ENCODE measurements at regions not wholly inside any gene's neighbourhood (a gene's known extent, or its start where the extent isn't known, plus 50 kb on each side); places are given as distances from the start of the nearest gene placed in this dataset.

DNA sequence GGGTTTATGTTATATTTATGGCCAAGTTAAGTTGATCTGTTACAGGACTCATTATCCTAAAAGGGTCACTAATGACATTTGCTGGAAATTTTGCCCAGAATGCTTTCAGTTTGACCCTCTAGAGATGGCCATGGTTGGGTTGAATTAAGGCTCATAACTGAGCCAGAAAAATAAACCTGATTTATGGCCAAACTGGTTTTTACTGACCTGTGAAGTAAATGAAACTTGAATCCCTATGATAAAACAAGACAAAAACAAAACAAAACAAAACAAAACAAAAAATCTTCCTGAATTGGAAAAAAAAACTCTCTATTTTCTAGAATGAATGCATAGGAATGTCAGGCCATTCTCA lies 72.5 kb upstream of the CLDN14 start:
- TF ChIP-seq, protein P1, sequence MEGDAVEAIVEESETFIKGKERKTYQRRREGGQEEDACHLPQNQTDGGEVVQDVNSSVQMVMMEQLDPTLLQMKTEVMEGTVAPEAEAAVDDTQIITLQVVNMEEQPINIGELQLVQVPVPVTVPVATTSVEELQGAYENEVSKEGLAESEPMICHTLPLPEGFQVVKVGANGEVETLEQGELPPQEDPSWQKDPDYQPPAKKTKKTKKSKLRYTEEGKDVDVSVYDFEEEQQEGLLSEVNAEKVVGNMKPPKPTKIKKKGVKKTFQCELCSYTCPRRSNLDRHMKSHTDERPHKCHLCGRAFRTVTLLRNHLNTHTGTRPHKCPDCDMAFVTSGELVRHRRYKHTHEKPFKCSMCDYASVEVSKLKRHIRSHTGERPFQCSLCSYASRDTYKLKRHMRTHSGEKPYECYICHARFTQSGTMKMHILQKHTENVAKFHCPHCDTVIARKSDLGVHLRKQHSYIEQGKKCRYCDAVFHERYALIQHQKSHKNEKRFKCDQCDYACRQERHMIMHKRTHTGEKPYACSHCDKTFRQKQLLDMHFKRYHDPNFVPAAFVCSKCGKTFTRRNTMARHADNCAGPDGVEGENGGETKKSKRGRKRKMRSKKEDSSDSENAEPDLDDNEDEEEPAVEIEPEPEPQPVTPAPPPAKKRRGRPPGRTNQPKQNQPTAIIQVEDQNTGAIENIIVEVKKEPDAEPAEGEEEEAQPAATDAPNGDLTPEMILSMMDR (IDR thresholded peaks at IDR 0.05): no peak

DNA sequence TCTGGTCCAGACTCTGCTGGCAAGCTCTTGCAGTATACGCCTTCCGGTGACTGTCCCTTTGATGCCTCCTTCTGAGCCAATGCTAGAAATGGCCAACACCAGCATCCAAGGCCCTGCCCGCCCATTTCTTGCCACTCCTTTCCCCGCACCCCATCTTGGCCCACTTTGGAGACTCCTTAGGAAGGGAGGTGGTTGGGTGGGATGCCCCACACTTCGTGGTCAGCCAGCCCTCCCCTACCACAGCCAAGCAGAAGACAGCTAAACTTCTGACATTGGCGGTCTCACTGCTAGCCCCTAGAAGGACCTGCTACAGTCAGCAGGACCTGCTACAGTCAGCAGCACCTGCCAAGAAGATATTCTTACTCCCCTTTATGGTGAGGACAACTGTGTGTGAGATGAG lies 73.5 kb upstream of the CLDN14 start:
- Histone ChIP-seq H2AFZ (ENCODE audit: insufficient read depth, low read depth, low read length, poor library complexity, severe bottlenecking) (no peak overlapping the region), H3K27ac (ENCODE audit: low read depth in 1 of 2, low read length in 2 of 2) (no peak overlapping the region), H3K36me3 (replicated peaks in 1 of 2; ENCODE audit: control insufficient read depth in 1 of 2, insufficient read depth in 2 of 2, low read length in 2 of 2) (no peaks in the 10 kb centered on the region), H3K27me3 (ENCODE audit: control insufficient read depth in 2 of 2, insufficient read depth in 2 of 2, low read length in 2 of 2) (no peaks in the 10 kb centered on the region), H3K4me1 (ENCODE audit: control insufficient read depth in 1 of 2, insufficient read depth in 2 of 2, low read length in 2 of 2) (peaks cover 6 to 15% of the 10 kb centered on the region in 2 donors), H3K4me3 (replicated peaks in 1 of 3; ENCODE audit: low read depth in 2 of 3, low read length in 3 of 3) (no peak overlapping the region), H3K4me2 (replicated peaks; ENCODE audit: extremely low read depth, low read length, poor library complexity, severe bottlenecking) (no peak overlapping the region), H3K9ac (ENCODE audit: insufficient read depth, low read length, poor library complexity, severe bottlenecking) (no peak overlapping the region), H3K9me3 (replicated peaks in 1 of 2; ENCODE audit: control insufficient read depth in 1 of 2, insufficient read depth in 1 of 2, low read length in 2 of 2) (no peaks in the 10 kb centered on the region), H4K20me1 (ENCODE audit: insufficient read depth, low read length) (no peaks in the 10 kb centered on the region), H3K79me2 (ENCODE audit: insufficient read depth, low read length) (no peaks in the 10 kb centered on the region)
- DNase-seq: no peak
- Mint-ChIP-seq H3K36me3 (no peaks in the 10 kb centered on the region), H3K27me3 (ENCODE audit: low read depth in 3 of 3) (peaks cover 0 to 2% (median 1%) of the 10 kb centered on the region in 3 donors), H3K4me1 (peaks cover 23% of the 10 kb centered on the region), H3K27ac (no peak overlapping the region), H3K9me3 (peaks cover 0 to 2% (median 0%) of the 10 kb centered on the region in 7 donors), H3K4me3 (no peak overlapping the region)
- TF ChIP-seq, protein P1 (IDR thresholded peaks at IDR 0.05): no peak
- WGBS (ENCODE audit: insufficient coverage): 100% methylated on average over 2 of the region's 6 CpGs
- intact Hi-C loops (cut with micrococcal nuclease): no loop called here

More for the DNA sequence above, 72.5 kb upstream of the CLDN14 start:
- Histone ChIP-seq H3K4me2 (replicated peaks; ENCODE audit: extremely low read depth, low read length, poor library complexity, severe bottlenecking) (no peak overlapping the region), H3K4me1 (ENCODE audit: control insufficient read depth in 1 of 2, insufficient read depth in 2 of 2, low read length in 2 of 2) (peaks cover 6 to 15% of the 10 kb centered on the region in 2 donors), H4K20me1 (ENCODE audit: insufficient read depth, low read length) (no peaks in the 10 kb centered on the region), H3K9me3 (replicated peaks in 1 of 2; ENCODE audit: control insufficient read depth in 1 of 2, insufficient read depth in 1 of 2, low read length in 2 of 2) (no peaks in the 10 kb centered on the region), H3K27ac (ENCODE audit: low read depth in 1 of 2, low read length in 2 of 2) (no peak overlapping the region), H3K9ac (ENCODE audit: insufficient read depth, low read length, poor library complexity, severe bottlenecking) (no peak overlapping the region), H3K36me3 (replicated peaks in 1 of 2; ENCODE audit: control insufficient read depth in 1 of 2, insufficient read depth in 2 of 2, low read length in 2 of 2) (no peaks in the 10 kb centered on the region), H2AFZ (ENCODE audit: insufficient read depth, low read depth, low read length, poor library complexity, severe bottlenecking) (no peak overlapping the region), H3K4me3 (replicated peaks in 1 of 3; ENCODE audit: low read depth in 2 of 3, low read length in 3 of 3) (no peak overlapping the region), H3K79me2 (ENCODE audit: insufficient read depth, low read length) (no peaks in the 10 kb centered on the region), H3K27me3 (ENCODE audit: control insufficient read depth in 2 of 2, insufficient read depth in 2 of 2, low read length in 2 of 2) (no peaks in the 10 kb centered on the region)
- Mint-ChIP-seq H3K4me3 (no peak overlapping the region), H3K27ac (no peak overlapping the region), H3K4me1 (peaks cover 23% of the 10 kb centered on the region), H3K36me3 (no peaks in the 10 kb centered on the region), H3K9me3 (peaks cover 0 to 2% (median 0%) of the 10 kb centered on the region in 7 donors), H3K27me3 (ENCODE audit: low read depth in 3 of 3) (peaks cover 1 to 2% (median 2%) of the 10 kb centered on the region in 3 donors)
- intact Hi-C loops (cut with micrococcal nuclease): no loop called here
- DNase-seq: no peak

All from CD14-positive monocyte (primary cell).